HG03135 (cell line): ENCODE measurements at regions not wholly inside any gene's neighbourhood (a gene's known extent, or its start where the extent isn't known, plus 50 kb on each side); places are given as distances from the start of the nearest gene placed in this dataset.
"Not testable (repeated sequence)": the region's sequence is repeated elsewhere in the genome, so short reads cannot be mapped to it uniquely, and the experiment has no call there.

Experiments used
- ATAC-seq: cut with Tn5 transposase; IDR thresholded peaks from one replicate; pipeline ENCODE4 v1.9.1; 2021; ENCODE audit warnings: mild to moderate bottlenecking, moderate library complexity; ENCODE audit not compliant: unreplicated experiment

GRCh38 chr5:154593796-154594195 lies 115.8 kb upstream of the HAND1 start:
- ATAC-seq, result no peak

GRCh38 chr5:154593071-154593470 lies 115.0 kb upstream of the HAND1 start:
- no peak for ATAC-seq

GRCh38 chr5:154590093-154590724 lies 112.2 kb upstream of the HAND1 start:
- no peak for ATAC-seq

- no peak for ATAC-seq
These were observed 111.5 kb upstream of the HAND1 start for GRCh38 chr5:154589511-154589910.

GRCh38 chr5:154588833-154589425 lies 110.9 kb upstream of the HAND1 start:
- ATAC-seq, result not testable (repeated sequence)

GRCh38 chr5:154588091-154588774 lies 110.2 kb upstream of the HAND1 start:
- no peak for ATAC-seq

- ATAC-seq, result no peak
These were observed 109.3 kb upstream of the HAND1 start for GRCh38 chr5:154587123-154588026.

GRCh38 chr5:154583671-154584177 lies 105.7 kb upstream of the HAND1 start:
- no peak for ATAC-seq

GRCh38 chr5:154580422-154580821 lies 102.4 kb upstream of the HAND1 start:
- no peak for ATAC-seq

GRCh38 chr5:154577416-154577815 lies 99.4 kb upstream of the HAND1 start:
- ATAC-seq, result no peak

GRCh38 chr5:154576429-154576806 lies 98.4 kb upstream of the HAND1 start:
- no peak for ATAC-seq

- peak; percentile 93 for ATAC-seq
These were observed 97.8 kb upstream of the HAND1 start for GRCh38 chr5:154575546-154576428.

GRCh38 chr5:154573011-154573410 lies 95.0 kb upstream of the HAND1 start:
- no peak for ATAC-seq

- ATAC-seq, result no peak
These were observed 93.5 kb upstream of the HAND1 start for GRCh38 chr5:154571325-154572035.

GRCh38 chr5:154570572-154571324 lies 92.7 kb upstream of the HAND1 start:
- ATAC-seq, result no peak

GRCh38 chr5:154568589-154568988 lies 90.6 kb upstream of the HAND1 start:
- ATAC-seq, result no peak

- ATAC-seq, result no peak
These were observed 89.1 kb upstream of the HAND1 start for GRCh38 chr5:154567155-154567554.

- no peak for ATAC-seq
These were observed 88.2 kb upstream of the HAND1 start for GRCh38 chr5:154566146-154566680.

- ATAC-seq, result no peak
These were observed 87.1 kb upstream of the HAND1 start for GRCh38 chr5:154565123-154565522.
